ENCODE measurements at regions not wholly inside any gene's neighbourhood (a gene's known extent, or its start where the extent isn't known, plus 50 kb on each side); places are given as distances from the start of the nearest gene placed in this dataset.

- H3K9me3 ChIP-seq (ENCODE audit: insufficient read depth, low read depth): no peaks in the 10 kb centered on the region
- CTCF ChIA-PET: no interaction called here
- POLR2A ChIA-PET (ENCODE audit: unreplicated experiment): no interaction called here
- H3K27ac ChIP-seq: no peak overlapping the region
- H2AFZ ChIP-seq: no peak overlapping the region
- intact Hi-C loops (cut with micrococcal nuclease; ENCODE audit: unreplicated experiment): no loop called here
- no peaks in the 10 kb centered on the region for H3K36me3 ChIP-seq (ENCODE audit: low read depth)
- no peak for DNase-seq
- no peaks in the 10 kb centered on the region for H3K27me3 ChIP-seq (ENCODE audit: insufficient read depth, low read depth)
- H3K9me2 ChIP-seq (ENCODE audit: insufficient read depth): no peaks in the 10 kb centered on the region
- TF ChIP-seq CTCF (conservative IDR thresholded peaks at IDR 0.05) (no peak), EZH2 (IDR thresholded peaks at IDR 0.05; ENCODE audit: low read depth) (no peak)
- no peaks in the 10 kb centered on the region for H3K79me2 ChIP-seq (ENCODE audit: low read depth)
- no peaks in the 10 kb centered on the region for H3F3A ChIP-seq (ENCODE audit: insufficient read depth, low read depth)
- H3K4me3 ChIP-seq: no peak overlapping the region
- H4K20me1 ChIP-seq (ENCODE audit: insufficient read depth): no peaks in the 10 kb centered on the region
- H3K4me1 ChIP-seq (replicated peaks; ENCODE audit: insufficient read depth): no peaks in the 10 kb centered on the region
- no TSS peak for BruUV-seq (replicated peaks)
- no peak overlapping the region for H3K4me2 ChIP-seq
Measured at GRCh38 chr6:51021171-51021570, 202.5 kb downstream of the TFAP2B start.

- no peaks in the 10 kb centered on the region for H3K9me3 ChIP-seq (ENCODE audit: insufficient read depth, low read depth)
- no peaks in the 10 kb centered on the region for H3K4me1 ChIP-seq (replicated peaks; ENCODE audit: insufficient read depth)
- no peak overlapping the region for H3K4me3 ChIP-seq
- CTCF ChIA-PET: interaction anchor here (0.6 kb wide), 1 partner anchor 206 kb away, joined by 3 read pairs; the partner anchor contains the start of gene TFAP2B
- no peak for TF ChIP-seq CTCF (conservative IDR thresholded peaks at IDR 0.05)
- TF ChIP-seq EZH2 (IDR thresholded peaks at IDR 0.05; ENCODE audit: low read depth): no peak
- no TSS peak for BruUV-seq (replicated peaks)
- intact Hi-C loops (cut with micrococcal nuclease; ENCODE audit: unreplicated experiment): no loop called here
- no peaks in the 10 kb centered on the region for H3F3A ChIP-seq (ENCODE audit: insufficient read depth, low read depth)
- no peaks in the 10 kb centered on the region for H3K36me3 ChIP-seq (ENCODE audit: low read depth)
- no peaks in the 10 kb centered on the region for H3K79me2 ChIP-seq (ENCODE audit: low read depth)
- no peaks in the 10 kb centered on the region for H4K20me1 ChIP-seq (ENCODE audit: insufficient read depth)
- no peaks in the 10 kb centered on the region for H3K9me2 ChIP-seq (ENCODE audit: insufficient read depth)
- POLR2A ChIA-PET (ENCODE audit: unreplicated experiment): no interaction called here
- DNase-seq: no peak
- no peak overlapping the region for H2AFZ ChIP-seq
- H3K27me3 ChIP-seq (ENCODE audit: insufficient read depth, low read depth): no peaks in the 10 kb centered on the region
- no peak overlapping the region for H3K27ac ChIP-seq
- no peak overlapping the region for H3K4me2 ChIP-seq
Measured at GRCh38 chr6:51024126-51024525, 205.5 kb downstream of the TFAP2B start.

GRCh38 chr6:51025082-51025777 is 206.6 kb downstream of the TFAP2B start:
- H3K79me2 ChIP-seq (ENCODE audit: low read depth): no peaks in the 10 kb centered on the region
- no peak overlapping the region for H3K27ac ChIP-seq
- no peak for DNase-seq
- H3K9me2 ChIP-seq (ENCODE audit: insufficient read depth): no peaks in the 10 kb centered on the region; the same call in 1 of the 2 replicates
- CTCF ChIA-PET: no interaction called here
- TF ChIP-seq EZH2 (IDR thresholded peaks at IDR 0.05; ENCODE audit: low read depth): no peak
- no peak for TF ChIP-seq CTCF (conservative IDR thresholded peaks at IDR 0.05)
- no peaks in the 10 kb centered on the region for H3K27me3 ChIP-seq (ENCODE audit: insufficient read depth, low read depth)
- H3F3A ChIP-seq (ENCODE audit: insufficient read depth, low read depth): no peaks in the 10 kb centered on the region
- no peaks in the 10 kb centered on the region for H3K9me3 ChIP-seq (ENCODE audit: insufficient read depth, low read depth)
- H3K36me3 ChIP-seq (ENCODE audit: low read depth): no peaks in the 10 kb centered on the region
- H3K4me3 ChIP-seq: no peak overlapping the region
- POLR2A ChIA-PET (ENCODE audit: unreplicated experiment): no interaction called here
- H4K20me1 ChIP-seq (ENCODE audit: insufficient read depth): no peaks in the 10 kb centered on the region
- no peaks in the 10 kb centered on the region for H3K4me1 ChIP-seq (replicated peaks; ENCODE audit: insufficient read depth)
- no peak overlapping the region for H3K4me2 ChIP-seq
- H2AFZ ChIP-seq: no peak overlapping the region
- no TSS peak for BruUV-seq (replicated peaks)
- intact Hi-C loops (cut with micrococcal nuclease; ENCODE audit: unreplicated experiment): no loop called here
